Stimulated activated CD8-positive, alpha-beta memory T cell treated with anti-CD3 and anti-CD28 coated beads, Interleukin-7, amount 100 ng/mL, for 1 hour (primary cell): ENCODE measurements at regions not wholly inside any gene's neighbourhood (a gene's known extent, or its start where the extent isn't known, plus 50 kb on each side); places are given as distances from the start of the nearest gene placed in this dataset.

ENCODE experiments used
- DNase-seq, 2 donors: peaks; one replicate each; pipeline ENCODE4 v3.0.0-alpha.2; 2020; ENCODE audit warnings: low read depth in 2 of 2

GRCh38 chr21:17901458-17902079, 82.4 kb upstream of the C21orf91 start:
- no peak for DNase-seq

GRCh38 chr21:17900990-17901385, 81.8 kb upstream of the C21orf91 start:
- no peak for DNase-seq

DNA sequence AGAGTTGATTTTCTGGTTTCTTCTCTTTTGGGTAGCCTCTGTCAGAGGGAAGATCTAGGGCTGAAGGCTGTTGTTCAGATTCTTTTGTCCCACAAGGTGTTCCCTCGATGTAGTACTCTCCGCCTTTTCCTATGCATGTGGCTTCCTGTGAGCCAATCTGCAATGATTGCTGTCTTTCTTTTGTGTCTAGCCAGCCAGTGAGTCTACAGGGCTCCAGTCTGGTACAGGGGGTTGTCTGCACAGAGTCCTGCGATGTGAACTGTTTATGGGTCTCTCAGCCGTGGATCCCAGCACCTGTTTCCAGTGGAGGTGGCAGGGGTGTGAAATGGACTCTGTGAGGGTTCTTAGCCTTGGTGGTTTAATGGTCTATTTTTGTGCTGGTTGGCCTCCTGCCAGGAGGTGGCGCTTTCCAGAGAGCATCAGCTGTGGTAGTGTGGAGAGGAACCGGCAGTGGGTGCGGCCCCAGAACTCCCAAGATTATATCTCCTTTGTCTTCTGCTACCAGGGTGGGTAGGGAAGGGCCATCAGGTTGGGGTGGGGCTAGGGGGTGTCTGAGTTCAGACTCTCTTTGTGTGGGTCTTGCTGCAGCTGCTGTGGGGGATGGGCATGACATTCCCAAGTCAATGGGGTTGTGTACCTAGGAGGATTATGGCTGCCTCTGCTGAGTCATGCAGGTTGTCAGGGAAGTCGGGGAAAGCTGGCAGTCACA, 81.3 kb upstream of the C21orf91 start:
- DNase-seq, result no peak

- no peak for DNase-seq
Observed at GRCh38 chr21:17889171-17889570, 70.0 kb upstream of the C21orf91 start.

DNA sequence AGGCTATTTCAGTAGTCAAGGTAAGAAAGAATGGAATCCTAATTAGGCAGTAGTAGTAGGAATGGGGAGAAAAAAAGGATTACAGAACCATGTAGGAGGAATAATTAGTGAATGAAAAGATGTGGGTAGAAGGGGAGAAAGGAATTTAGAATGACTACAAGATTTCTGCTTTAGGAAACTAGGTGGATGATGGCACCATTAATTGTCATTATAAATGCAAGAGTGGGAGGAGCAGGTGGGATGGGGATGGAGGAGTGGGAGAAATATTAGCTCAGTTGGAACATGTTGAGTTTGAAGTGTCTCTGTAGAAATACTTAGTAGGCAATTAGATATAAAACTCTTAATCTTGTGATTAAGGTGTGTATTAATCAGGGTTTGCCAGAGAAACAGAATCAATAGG, 50.0 kb upstream of the C21orf91 start:
- DNase-seq, result no peak
